CD1c-positive myeloid dendritic cell (primary cell): ENCODE measurements at regions not wholly inside any gene's neighbourhood (a gene's known extent, or its start where the extent isn't known, plus 50 kb on each side); places are given as distances from the start of the nearest gene placed in this dataset.

Experiments
- DNase-seq: peaks from one replicate; pipeline ENCODE4 v3.0.0-alpha.2; 2016; ENCODE audit errors: extremely low spot score

GRCh38 chr5:8961956-8962355, 583.9 kb downstream of the SEMA5A start:
- DNase-seq = no peak

DNA sequence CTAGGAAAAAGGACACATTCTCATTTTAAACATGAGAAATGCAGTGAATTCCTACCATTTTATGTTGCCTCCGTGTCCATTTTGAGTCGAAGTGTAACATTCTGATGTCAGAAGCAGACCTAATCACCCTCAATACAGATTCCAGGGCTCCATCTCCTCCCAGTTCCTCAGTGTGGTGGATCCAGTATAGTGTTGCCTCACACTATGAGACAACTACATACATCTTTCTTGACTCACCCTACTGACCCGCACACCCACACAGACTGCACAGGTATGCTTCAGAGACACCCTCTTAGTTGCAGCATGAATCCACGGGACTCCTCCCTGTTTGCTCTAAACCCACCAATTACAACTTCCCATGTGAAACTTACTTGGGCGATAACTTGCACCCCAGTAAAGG, 564.9 kb downstream of the SEMA5A start:
- no peak for DNase-seq

- no peak for DNase-seq
Observed at GRCh38 chr5:8981496-8981895, 564.4 kb downstream of the SEMA5A start.

DNA sequence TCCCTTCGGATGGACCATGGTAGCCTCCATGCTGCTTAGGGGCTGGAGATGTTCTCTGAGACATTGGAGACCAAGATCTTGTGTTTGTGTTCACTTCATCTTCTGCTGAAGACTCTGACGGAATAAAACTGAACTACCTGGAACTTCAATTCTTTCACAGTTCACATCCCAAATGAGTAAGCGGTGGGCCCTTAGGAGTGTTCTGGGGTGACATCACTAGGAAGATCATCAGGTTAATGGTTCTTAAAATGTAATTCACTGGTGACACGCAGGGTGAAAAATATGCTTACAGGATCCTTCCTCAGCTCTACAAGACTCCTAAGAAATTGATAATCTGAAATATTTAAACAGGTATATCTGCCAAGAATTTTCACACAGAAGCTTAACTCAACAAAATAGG, 561.5 kb downstream of the SEMA5A start:
- DNase-seq = no peak
